HCT116 (cell line): ENCODE measurements at regions not wholly inside any gene's neighbourhood (a gene's known extent, or its start where the extent isn't known, plus 50 kb on each side); places are given as distances from the start of the nearest gene placed in this dataset.

Experiments used
- CTCF ChIP-seq, 3 experiments: fragments of 200-600 bp in 1 of 3; sonication (generic) in 1 of 3; IDR thresholded peaks in 2 of 3; conservative IDR thresholded peaks in 1 of 3; 2 replicates each; pipeline ENCODE4 v1.5.1; 2012 to 2017; ENCODE audit warnings: low read depth in 2 of 3, low read length in 2 of 3, antibody characterized with exemption in 1 of 3, borderline replicate concordance in 1 of 3, control low read depth in 1 of 3, mild to moderate bottlenecking in 1 of 3, mixed read lengths in 1 of 3, mixed run types in 1 of 3, moderate library complexity in 1 of 3; ENCODE audit not compliant: insufficient read depth in 1 of 3
- EGR1 ChIP-seq: IDR thresholded peaks from 2 replicates; pipeline ENCODE4 v1.6.1; 2012; ENCODE audit warnings: low read depth
- ZBTB33 ChIP-seq: IDR thresholded peaks from 2 replicates; pipeline ENCODE4 v1.6.1; 2011; ENCODE audit warnings: mild to moderate bottlenecking, low read length, moderate library complexity; ENCODE audit not compliant: insufficient replicate concordance; ENCODE audit errors: extremely low read depth

GRCh38 chr5:32850817-32851496, 139.8 kb downstream of the NPR3 start:
- TF ChIP-seq CTCF (IDR thresholded peaks at IDR 0.05 in 2 of 3, conservative IDR thresholded peaks at IDR 0.05 in 1 of 3; ENCODE audit: borderline replicate concordance in 1 of 3, insufficient read depth in 1 of 3, low read depth in 2 of 3, low read length in 2 of 3) (no peak), ZBTB33 (no peak), EGR1 (no peak)
